LNCAP (cell line): ENCODE measurements at regions not wholly inside any gene's neighbourhood (a gene's known extent, or its start where the extent isn't known, plus 50 kb on each side); places are given as distances from the start of the nearest gene placed in this dataset.

ENCODE experiments used
- CTCF ChIP-seq: fragments of 450-650 bp; IDR thresholded peaks from 2 replicates; pipeline ENCODE4 v1.5.1; 2017; ENCODE audit warnings: mild to moderate bottlenecking

GRCh38 chr19:29395111-29395733, 130.6 kb upstream of the VSTM2B start:
- no peak for TF ChIP-seq CTCF

GRCh38 chr19:29395734-29396414, 129.9 kb upstream of the VSTM2B start:
- TF ChIP-seq CTCF = no peak

GRCh38 chr19:29396925-29397324, 128.9 kb upstream of the VSTM2B start:
- no peak for TF ChIP-seq CTCF

- TF ChIP-seq CTCF = no peak
Observed at GRCh38 chr19:29397748-29398147, 128.0 kb upstream of the VSTM2B start.

- no peak for TF ChIP-seq CTCF
Observed at GRCh38 chr19:29399804-29400203, 126.0 kb upstream of the VSTM2B start.

GRCh38 chr19:29400917-29401711, 124.7 kb upstream of the VSTM2B start:
- no peak for TF ChIP-seq CTCF

GRCh38 chr19:29401712-29402421, 123.9 kb upstream of the VSTM2B start:
- TF ChIP-seq CTCF = no peak
